ENCODE measurements at regions not wholly inside any gene's neighbourhood (a gene's known extent, or its start where the extent isn't known, plus 50 kb on each side); places are given as distances from the start of the nearest gene placed in this dataset.

GRCh38 chr6:102398788-102399390, 1005.4 kb downstream of the GRIK2 start:
- no peaks in the 10 kb centered on the region for H3K4me1 ChIP-seq (ENCODE audit: control insufficient read depth, insufficient read depth, low read length)
- H3K27me3 ChIP-seq (replicated peaks in 1 of 2; ENCODE audit: control insufficient read depth in 2 of 2, insufficient read depth in 2 of 2, low read length in 1 of 2) = no peaks in the 10 kb centered on the region
- no TSS peak for BruUV-seq (replicated peaks)
- TF ChIP-seq CBFB (IDR thresholded peaks at IDR 0.05; ENCODE audit: low read depth) (no peak), RFX5 (IDR thresholded peaks at IDR 0.05; ENCODE audit: low read depth, low read length) (no peak), NR2C1 (IDR thresholded peaks at IDR 0.05) (no peak), SRF (IDR thresholded peaks at IDR 0.05; ENCODE audit: low read depth in 2 of 2, low read length in 2 of 2) (no peak), CHD2 (IDR thresholded peaks at IDR 0.05; ENCODE audit: borderline replicate concordance, low read depth, low read length) (no peak), FOXK2 (IDR thresholded peaks at IDR 0.05) (no peak), BHLHE40 (IDR thresholded peaks at IDR 0.05; ENCODE audit: borderline replicate concordance in 1 of 2, low read depth in 2 of 2, low read length in 1 of 2) (no peak), YY1 (IDR thresholded peaks at IDR 0.05; ENCODE audit: low read depth, low read length) (no peak)
- TF ChIP-seq, protein P1, sequence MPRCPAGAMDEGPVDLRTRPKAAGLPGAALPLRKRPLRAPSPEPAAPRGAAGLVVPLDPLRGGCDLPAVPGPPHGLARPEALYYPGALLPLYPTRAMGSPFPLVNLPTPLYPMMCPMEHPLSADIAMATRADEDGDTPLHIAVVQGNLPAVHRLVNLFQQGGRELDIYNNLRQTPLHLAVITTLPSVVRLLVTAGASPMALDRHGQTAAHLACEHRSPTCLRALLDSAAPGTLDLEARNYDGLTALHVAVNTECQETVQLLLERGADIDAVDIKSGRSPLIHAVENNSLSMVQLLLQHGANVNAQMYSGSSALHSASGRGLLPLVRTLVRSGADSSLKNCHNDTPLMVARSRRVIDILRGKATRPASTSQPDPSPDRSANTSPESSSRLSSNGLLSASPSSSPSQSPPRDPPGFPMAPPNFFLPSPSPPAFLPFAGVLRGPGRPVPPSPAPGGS (IDR thresholded peaks at IDR 0.05; ENCODE audit: borderline replicate concordance, insufficient read depth, low read depth, low read length, poor library complexity, severe bottlenecking) = no peak
- TF ChIP-seq, protein P2, sequence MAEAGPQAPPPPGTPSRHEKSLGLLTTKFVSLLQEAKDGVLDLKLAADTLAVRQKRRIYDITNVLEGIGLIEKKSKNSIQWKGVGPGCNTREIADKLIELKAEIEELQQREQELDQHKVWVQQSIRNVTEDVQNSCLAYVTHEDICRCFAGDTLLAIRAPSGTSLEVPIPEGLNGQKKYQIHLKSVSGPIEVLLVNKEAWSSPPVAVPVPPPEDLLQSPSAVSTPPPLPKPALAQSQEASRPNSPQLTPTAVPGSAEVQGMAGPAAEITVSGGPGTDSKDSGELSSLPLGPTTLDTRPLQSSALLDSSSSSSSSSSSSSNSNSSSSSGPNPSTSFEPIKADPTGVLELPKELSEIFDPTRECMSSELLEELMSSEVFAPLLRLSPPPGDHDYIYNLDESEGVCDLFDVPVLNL (IDR thresholded peaks at IDR 0.05; ENCODE audit: low read depth, low read length) = no peak
- ChIA-PET POLR2A (no interaction called here), RAD21 (ENCODE audit: unreplicated experiment) (no interaction called here), CTCF (interaction anchor here (0.5 kb wide), 1 partner anchor 1985 kb away, joined by 5 read pairs; no protein-coding TSS in a partner anchor), SMC1A (ENCODE audit: uncharacterized antibody, unreplicated experiment) (no interaction called here)
- intact Hi-C loops (cut with micrococcal nuclease; ENCODE audit: unreplicated experiment) (no loop called here), in situ Hi-C loops (cut with MboI) (no loop called here)
- no peaks in the 10 kb centered on the region for H3K9me3 ChIP-seq (replicated peaks; ENCODE audit: control insufficient read depth, insufficient read depth, low read length)
- H3K27ac ChIP-seq (ENCODE audit: control insufficient read depth, insufficient read depth) = no peak overlapping the region
- H3K36me3 ChIP-seq (ENCODE audit: control insufficient read depth in 2 of 2, insufficient read depth in 2 of 2, low read length in 1 of 2) = no peaks in the 10 kb centered on the region
- FAIRE-seq (no peak), ATAC-seq (no peak), DNase-seq (ENCODE audit: low read depth, low spot score) (no peak)
- WGBS (ENCODE audit: insufficient coverage, insufficient replicate concordance, low lambda C conversion rate, missing lambda C conversion rate) = 0% methylated on average over 2 of the region's 2 CpGs
- no peak overlapping the region for H3K9ac ChIP-seq (ENCODE audit: control insufficient read depth, insufficient read depth, low read length)
- no peaks in the 10 kb centered on the region for H4K20me1 ChIP-seq (ENCODE audit: control insufficient read depth, insufficient read depth)
- H3K4me2 ChIP-seq (ENCODE audit: control insufficient read depth, insufficient read depth) = no peak overlapping the region
- no peaks in the 10 kb centered on the region for H3K79me2 ChIP-seq (ENCODE audit: control insufficient read depth, insufficient read depth, low read length)
- no peak overlapping the region for H3K4me3 ChIP-seq
- no peak overlapping the region for H2AFZ ChIP-seq (ENCODE audit: control insufficient read depth, low read depth, low read length)
